Tongue (tissue), 1 donor: ENCODE measurements at regions not wholly inside any gene's neighbourhood (a gene's known extent, or its start where the extent isn't known, plus 50 kb on each side); places are given as distances from the start of the nearest gene placed in this dataset.
"Not testable (repeated sequence)": the region's sequence is repeated elsewhere in the genome, so short reads cannot be mapped to it uniquely, and the experiment has no call there.

Experiments used
- DNase-seq: peaks from one replicate; pipeline ENCODE4 v3.0.0-alpha.2; 2015

GRCh38 chr5:27241564-27242257, 203.3 kb upstream of the CDH9 start:
- peak; percentile 5 for DNase-seq

GRCh38 chr5:27240791-27241190, 202.4 kb upstream of the CDH9 start:
- DNase-seq: no peak

GRCh38 chr5:27234916-27235315, 196.5 kb upstream of the CDH9 start:
- no peak for DNase-seq

GRCh38 chr5:27221410-27221809, 183.0 kb upstream of the CDH9 start:
- no peak for DNase-seq

- no peak for DNase-seq
These were observed 182.4 kb upstream of the CDH9 start for GRCh38 chr5:27220752-27221151.

GRCh38 chr5:27217977-27218376, 179.6 kb upstream of the CDH9 start:
- no peak for DNase-seq

- no peak for DNase-seq
These were observed 179.0 kb upstream of the CDH9 start for GRCh38 chr5:27217155-27217956.

- no peak for DNase-seq
These were observed 178.1 kb upstream of the CDH9 start for GRCh38 chr5:27216367-27216950.

- no peak for DNase-seq
These were observed 169.7 kb upstream of the CDH9 start for GRCh38 chr5:27208051-27208450.

GRCh38 chr5:27191786-27192510, 153.6 kb upstream of the CDH9 start:
- DNase-seq: no peak

GRCh38 chr5:27172693-27173092, 134.3 kb upstream of the CDH9 start:
- DNase-seq: no peak

GRCh38 chr5:27171761-27172261, 133.4 kb upstream of the CDH9 start:
- peak; percentile 84 for DNase-seq

GRCh38 chr5:27158775-27159174, 120.4 kb upstream of the CDH9 start:
- no peak for DNase-seq

- DNase-seq: no peak
These were observed 119.8 kb upstream of the CDH9 start for GRCh38 chr5:27158171-27158570.

GRCh38 chr5:27144456-27144855, 106.1 kb upstream of the CDH9 start:
- no peak for DNase-seq

GRCh38 chr5:27140831-27141230, 102.4 kb upstream of the CDH9 start:
- no peak for DNase-seq

GRCh38 chr5:27130587-27130986, 92.2 kb upstream of the CDH9 start:
- DNase-seq: peak; percentile 48

GRCh38 chr5:27129926-27130325, 91.5 kb upstream of the CDH9 start:
- DNase-seq: no peak

GRCh38 chr5:27125856-27126255, 87.5 kb upstream of the CDH9 start:
- DNase-seq: no peak

GRCh38 chr5:27124590-27124989, 86.2 kb upstream of the CDH9 start:
- peak; percentile 31 for DNase-seq

GRCh38 chr5:27119736-27120321, 81.4 kb upstream of the CDH9 start:
- not testable (repeated sequence) for DNase-seq

- DNase-seq: no peak
These were observed 65.1 kb upstream of the CDH9 start for GRCh38 chr5:27103486-27103885.
